Progenitor cell of endocrine pancreas (in vitro differentiated cells): ENCODE measurements at regions not wholly inside any gene's neighbourhood (a gene's known extent, or its start where the extent isn't known, plus 50 kb on each side); places are given as distances from the start of the nearest gene placed in this dataset.
"Not testable (repeated sequence)": the region's sequence is repeated elsewhere in the genome, so short reads cannot be mapped to it uniquely, and the experiment has no call there.

ENCODE experiments used
- DNase-seq: peaks from one replicate; pipeline ENCODE4 v3.0.0; 2021; ENCODE audit warnings: low spot score; ENCODE audit not compliant: unreplicated experiment
- H3K27ac Mint-ChIP-seq: 2 replicates; pipeline ENCODE4 v1.8.0; 2021; ENCODE audit warnings: mild to moderate bottlenecking, moderate library complexity, mixed read lengths
- H3K27me3 Mint-ChIP-seq: 2 replicates; pipeline ENCODE4 v1.8.0; 2021; ENCODE audit warnings: mixed read lengths
- H3K36me3 Mint-ChIP-seq: 2 replicates; pipeline ENCODE4 v1.8.0; 2022; ENCODE audit warnings: mixed read lengths; ENCODE audit not compliant: insufficient read depth
- H3K4me1 Mint-ChIP-seq: 2 replicates; pipeline ENCODE4 v1.8.0; 2021; ENCODE audit warnings: low read depth, mixed read lengths
- H3K4me3 Mint-ChIP-seq: 2 replicates; pipeline ENCODE4 v1.8.0; 2021; ENCODE audit warnings: low read depth, mild to moderate bottlenecking, moderate library complexity, mixed read lengths
- H3K9me3 Mint-ChIP-seq: 2 replicates; pipeline ENCODE4 v1.8.0; 2021; ENCODE audit warnings: low read depth, mixed read lengths
- TF ChIP-seq, protein P1 (sequence below): fragments of 200-600 bp; sonication (generic); IDR thresholded peaks from one replicate; pipeline ENCODE4 v1.5.0; 2021; ENCODE audit warnings: antibody characterized with exemption, mild to moderate bottlenecking; ENCODE audit not compliant: unreplicated experiment

DNA sequence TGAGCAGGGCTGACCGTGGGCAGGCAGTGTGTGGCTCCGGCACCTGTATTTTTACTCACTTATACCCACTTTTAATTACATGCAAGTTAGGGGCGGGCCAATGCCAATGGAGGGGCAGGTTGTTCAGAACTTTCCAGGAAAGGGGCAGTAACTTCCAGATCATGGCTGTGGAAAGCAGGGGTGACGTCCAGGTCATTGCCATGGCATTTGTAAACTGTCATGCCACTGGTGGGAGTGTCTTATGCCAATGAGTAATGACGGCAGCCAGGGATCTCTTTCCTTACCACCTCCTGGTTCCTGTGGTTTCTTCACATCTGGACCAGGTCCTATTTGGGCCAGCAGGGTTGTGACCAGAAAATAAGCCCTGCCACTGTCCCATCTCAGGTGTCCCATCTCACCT lies 258.7 kb downstream of the THBS2 start:
- no peak overlapping the region for H3K27ac Mint-ChIP-seq
- no peaks in the 10 kb centered on the region for H3K36me3 Mint-ChIP-seq

DNA sequence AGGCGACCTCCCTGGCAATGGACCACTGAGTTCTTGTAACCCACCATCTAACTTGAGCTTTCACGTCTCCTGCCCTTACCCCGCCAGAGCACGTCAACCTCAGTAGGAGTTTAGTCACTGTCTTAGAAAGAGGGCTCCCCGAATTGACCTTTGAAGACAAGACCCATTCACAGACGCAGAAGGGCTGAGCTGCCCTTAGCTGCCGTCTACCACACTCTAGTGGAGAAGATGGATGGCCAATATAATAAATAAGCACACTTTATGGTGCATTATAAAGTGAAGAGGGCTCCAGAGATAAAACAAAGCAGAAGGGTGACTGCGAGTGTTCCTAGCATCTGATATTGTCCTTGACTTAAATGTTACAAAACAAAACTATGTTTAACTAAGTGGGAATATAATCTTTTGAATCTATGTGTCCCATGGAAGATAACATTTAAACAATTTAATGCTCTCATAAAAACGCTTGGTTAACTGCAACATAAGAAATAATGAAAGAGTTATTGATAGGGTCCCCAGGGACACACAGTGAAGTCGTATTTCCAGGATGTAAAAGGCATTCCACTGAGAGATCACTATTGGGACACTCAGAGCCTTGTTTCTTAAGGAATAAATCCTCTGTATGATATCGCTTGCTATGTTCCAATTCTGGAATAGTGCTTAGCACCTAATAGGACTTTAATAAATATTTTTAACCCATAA lies 261.1 kb downstream of the THBS2 start:
- peak overlapping the region; percentile 47 for H3K27ac Mint-ChIP-seq
- TF ChIP-seq, protein P1, sequence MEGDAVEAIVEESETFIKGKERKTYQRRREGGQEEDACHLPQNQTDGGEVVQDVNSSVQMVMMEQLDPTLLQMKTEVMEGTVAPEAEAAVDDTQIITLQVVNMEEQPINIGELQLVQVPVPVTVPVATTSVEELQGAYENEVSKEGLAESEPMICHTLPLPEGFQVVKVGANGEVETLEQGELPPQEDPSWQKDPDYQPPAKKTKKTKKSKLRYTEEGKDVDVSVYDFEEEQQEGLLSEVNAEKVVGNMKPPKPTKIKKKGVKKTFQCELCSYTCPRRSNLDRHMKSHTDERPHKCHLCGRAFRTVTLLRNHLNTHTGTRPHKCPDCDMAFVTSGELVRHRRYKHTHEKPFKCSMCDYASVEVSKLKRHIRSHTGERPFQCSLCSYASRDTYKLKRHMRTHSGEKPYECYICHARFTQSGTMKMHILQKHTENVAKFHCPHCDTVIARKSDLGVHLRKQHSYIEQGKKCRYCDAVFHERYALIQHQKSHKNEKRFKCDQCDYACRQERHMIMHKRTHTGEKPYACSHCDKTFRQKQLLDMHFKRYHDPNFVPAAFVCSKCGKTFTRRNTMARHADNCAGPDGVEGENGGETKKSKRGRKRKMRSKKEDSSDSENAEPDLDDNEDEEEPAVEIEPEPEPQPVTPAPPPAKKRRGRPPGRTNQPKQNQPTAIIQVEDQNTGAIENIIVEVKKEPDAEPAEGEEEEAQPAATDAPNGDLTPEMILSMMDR, result no peak
- no peaks in the 10 kb centered on the region for H3K4me1 Mint-ChIP-seq
- no peak overlapping the region for H3K4me3 Mint-ChIP-seq
- H3K27me3 Mint-ChIP-seq, result no peaks in the 10 kb centered on the region
- no peak for DNase-seq
- no peaks in the 10 kb centered on the region for H3K36me3 Mint-ChIP-seq
- no peaks in the 10 kb centered on the region for H3K9me3 Mint-ChIP-seq

More for the DNA sequence above, 258.7 kb downstream of the THBS2 start:
- no peak for DNase-seq
- Mint-ChIP-seq H3K4me1 (no peaks in the 10 kb centered on the region), H3K9me3 (no peaks in the 10 kb centered on the region), H3K4me3 (no peak overlapping the region), H3K27me3 (no peaks in the 10 kb centered on the region)
- TF ChIP-seq, protein P1, result no peak

DNA sequence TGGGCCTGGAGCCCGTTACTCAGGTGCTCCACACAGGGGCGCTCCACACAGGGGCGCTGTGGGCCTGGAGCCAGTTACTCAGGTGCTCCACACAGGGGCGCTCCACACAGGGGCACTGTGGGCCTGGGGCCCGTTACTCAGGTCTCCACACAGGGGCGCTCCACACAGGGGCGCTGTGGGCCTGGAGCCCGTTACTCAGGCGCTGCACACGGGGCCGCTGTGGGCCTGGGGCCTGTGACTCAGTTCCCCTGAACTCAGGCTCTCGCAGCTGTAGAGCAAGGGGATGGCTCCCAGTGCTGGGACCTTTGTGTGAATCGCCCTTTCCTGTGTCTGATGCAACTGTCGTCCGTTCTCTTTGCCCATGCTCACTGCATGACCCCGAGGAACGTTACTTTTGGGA lies 262.0 kb downstream of the THBS2 start:
- H3K27me3 Mint-ChIP-seq, H3K36me3 Mint-ChIP-seq, DNase-seq, H3K4me3 Mint-ChIP-seq, H3K4me1 Mint-ChIP-seq, H3K27ac Mint-ChIP-seq, H3K9me3 Mint-ChIP-seq: not testable (repeated sequence)

DNA sequence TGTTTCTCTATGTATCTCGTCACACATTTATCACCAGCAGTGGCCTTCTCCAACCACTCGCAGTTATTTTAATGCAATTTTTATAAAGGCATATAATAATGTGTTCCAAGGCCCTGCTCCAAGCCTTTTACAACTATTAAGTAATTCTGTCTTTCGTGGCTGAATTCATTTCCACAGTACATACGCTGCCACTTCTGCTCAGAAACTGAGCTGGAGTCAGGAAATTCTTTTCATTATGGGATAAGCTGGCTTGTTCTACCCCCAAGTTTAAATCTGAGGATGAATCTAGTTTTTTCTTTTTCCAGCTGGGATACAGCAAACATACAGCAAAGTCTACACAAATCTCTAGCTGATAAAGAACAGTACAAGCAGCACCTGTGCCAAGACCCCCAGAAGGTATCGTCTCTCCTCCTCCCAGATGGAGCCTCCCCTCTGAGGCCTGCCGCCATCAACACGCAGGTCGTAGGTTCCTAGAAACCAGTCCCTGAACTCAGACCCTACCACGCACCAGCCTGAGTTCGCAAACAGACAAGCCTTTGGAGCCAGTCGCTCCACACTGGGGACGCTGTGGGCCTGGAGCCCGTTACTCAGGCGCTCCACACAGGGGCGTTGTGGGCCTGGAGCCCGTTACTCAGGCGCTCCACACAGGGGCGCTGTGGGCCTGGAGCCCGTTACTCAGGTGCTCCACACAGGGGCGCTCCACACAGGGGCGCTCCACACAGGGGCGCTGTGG lies 263.5 kb downstream of the THBS2 start:
- DNase-seq, result no peak
- H3K36me3 Mint-ChIP-seq, result no peaks in the 10 kb centered on the region
- TF ChIP-seq, protein P1, result no peak
- no peak overlapping the region for H3K4me3 Mint-ChIP-seq
- H3K27ac Mint-ChIP-seq, result no peak overlapping the region
- H3K9me3 Mint-ChIP-seq, result no peaks in the 10 kb centered on the region
- no peaks in the 10 kb centered on the region for H3K4me1 Mint-ChIP-seq
- H3K27me3 Mint-ChIP-seq, result no peaks in the 10 kb centered on the region

DNA sequence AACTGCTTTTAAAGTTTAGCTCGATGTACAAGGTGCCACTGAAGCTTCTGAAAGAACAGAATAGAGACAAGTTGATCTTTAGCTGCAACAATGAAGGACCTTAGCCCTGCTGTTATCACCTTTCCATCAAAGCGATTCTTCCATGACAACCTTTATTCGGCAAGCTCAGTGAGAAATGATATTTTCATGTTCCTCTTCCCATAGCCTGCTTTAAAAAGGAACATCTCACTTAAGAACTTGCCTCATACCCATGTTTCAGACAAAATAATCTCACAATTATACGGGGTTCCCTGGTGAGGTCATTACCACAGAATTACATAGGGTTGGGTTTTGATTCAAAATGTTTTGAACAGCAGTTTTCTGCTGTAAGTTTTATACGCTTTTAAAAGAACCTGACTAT lies 264.2 kb downstream of the THBS2 start:
- H3K9me3 Mint-ChIP-seq, result no peaks in the 10 kb centered on the region
- no peaks in the 10 kb centered on the region for H3K4me1 Mint-ChIP-seq
- no peak for DNase-seq
- H3K27me3 Mint-ChIP-seq, result no peaks in the 10 kb centered on the region
- H3K4me3 Mint-ChIP-seq, result no peak overlapping the region
- TF ChIP-seq, protein P1, result no peak
- H3K27ac Mint-ChIP-seq, result no peak overlapping the region
- no peaks in the 10 kb centered on the region for H3K36me3 Mint-ChIP-seq

DNA sequence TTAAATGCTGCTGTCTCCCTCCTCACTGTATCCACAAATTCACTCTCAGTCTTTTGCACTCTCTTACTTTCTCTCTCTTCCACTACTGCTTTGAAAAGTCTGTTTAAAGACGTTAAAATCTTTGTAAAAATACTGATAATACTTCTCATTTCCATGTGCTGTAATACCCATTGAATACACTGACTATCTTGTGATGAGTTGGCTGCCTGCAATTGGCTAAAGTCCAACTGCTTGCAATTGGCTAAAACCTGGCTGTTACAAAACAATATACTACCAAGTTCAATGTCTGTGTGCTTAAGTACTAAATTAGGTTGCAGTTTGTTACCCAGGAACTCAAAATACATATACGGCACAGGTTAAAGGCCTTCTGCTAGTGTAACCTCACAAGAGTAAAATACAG lies 264.8 kb downstream of the THBS2 start:
- H3K4me1 Mint-ChIP-seq, result no peaks in the 10 kb centered on the region
- H3K36me3 Mint-ChIP-seq, result no peaks in the 10 kb centered on the region
- H3K9me3 Mint-ChIP-seq, result no peaks in the 10 kb centered on the region
- no peaks in the 10 kb centered on the region for H3K27me3 Mint-ChIP-seq
- TF ChIP-seq, protein P1, result no peak
- DNase-seq, result no peak
- no peak overlapping the region for H3K27ac Mint-ChIP-seq
- no peak overlapping the region for H3K4me3 Mint-ChIP-seq
